GM20000 (cell line): ENCODE measurements at regions not wholly inside any gene's neighbourhood (a gene's known extent, or its start where the extent isn't known, plus 50 kb on each side); places are given as distances from the start of the nearest gene placed in this dataset.
A peak's percentile ranks its signal among the peaks of the same experiment; 100 is the strongest.

Experiments used
- DNase-seq: peaks from one replicate; pipeline ENCODE4 v3.0.0; 2012; ENCODE audit warnings: low spot score
- TF ChIP-seq, protein P1 (sequence below): IDR thresholded peaks from 2 replicates; pipeline ENCODE4 v1.5.1; 2012; ENCODE audit warnings: mild to moderate bottlenecking, control low read depth; ENCODE audit errors: extremely low read depth, missing control alignments

DNA sequence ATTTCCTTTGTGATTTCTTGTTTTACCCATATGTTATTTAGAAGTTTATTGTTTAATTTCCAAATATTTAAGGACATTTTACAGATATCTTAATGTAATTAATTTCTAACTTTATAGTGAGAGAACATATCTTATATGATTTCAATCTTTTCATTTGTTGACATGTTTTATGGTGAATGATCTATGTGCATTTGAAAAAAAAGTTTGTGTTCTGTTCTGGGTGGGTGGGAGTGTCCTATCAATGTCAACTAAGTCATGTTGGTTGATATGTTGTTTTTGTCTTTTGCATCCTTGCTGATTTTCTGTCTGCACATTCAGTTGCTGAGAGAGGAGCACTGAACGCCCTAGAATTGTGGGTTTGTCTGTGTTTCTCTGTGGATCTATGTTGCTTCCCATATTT lies 50.3 kb upstream of the CBFA2T3 start:
- TF ChIP-seq, protein P1, sequence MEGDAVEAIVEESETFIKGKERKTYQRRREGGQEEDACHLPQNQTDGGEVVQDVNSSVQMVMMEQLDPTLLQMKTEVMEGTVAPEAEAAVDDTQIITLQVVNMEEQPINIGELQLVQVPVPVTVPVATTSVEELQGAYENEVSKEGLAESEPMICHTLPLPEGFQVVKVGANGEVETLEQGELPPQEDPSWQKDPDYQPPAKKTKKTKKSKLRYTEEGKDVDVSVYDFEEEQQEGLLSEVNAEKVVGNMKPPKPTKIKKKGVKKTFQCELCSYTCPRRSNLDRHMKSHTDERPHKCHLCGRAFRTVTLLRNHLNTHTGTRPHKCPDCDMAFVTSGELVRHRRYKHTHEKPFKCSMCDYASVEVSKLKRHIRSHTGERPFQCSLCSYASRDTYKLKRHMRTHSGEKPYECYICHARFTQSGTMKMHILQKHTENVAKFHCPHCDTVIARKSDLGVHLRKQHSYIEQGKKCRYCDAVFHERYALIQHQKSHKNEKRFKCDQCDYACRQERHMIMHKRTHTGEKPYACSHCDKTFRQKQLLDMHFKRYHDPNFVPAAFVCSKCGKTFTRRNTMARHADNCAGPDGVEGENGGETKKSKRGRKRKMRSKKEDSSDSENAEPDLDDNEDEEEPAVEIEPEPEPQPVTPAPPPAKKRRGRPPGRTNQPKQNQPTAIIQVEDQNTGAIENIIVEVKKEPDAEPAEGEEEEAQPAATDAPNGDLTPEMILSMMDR = no peak
- DNase-seq = no peak

DNA sequence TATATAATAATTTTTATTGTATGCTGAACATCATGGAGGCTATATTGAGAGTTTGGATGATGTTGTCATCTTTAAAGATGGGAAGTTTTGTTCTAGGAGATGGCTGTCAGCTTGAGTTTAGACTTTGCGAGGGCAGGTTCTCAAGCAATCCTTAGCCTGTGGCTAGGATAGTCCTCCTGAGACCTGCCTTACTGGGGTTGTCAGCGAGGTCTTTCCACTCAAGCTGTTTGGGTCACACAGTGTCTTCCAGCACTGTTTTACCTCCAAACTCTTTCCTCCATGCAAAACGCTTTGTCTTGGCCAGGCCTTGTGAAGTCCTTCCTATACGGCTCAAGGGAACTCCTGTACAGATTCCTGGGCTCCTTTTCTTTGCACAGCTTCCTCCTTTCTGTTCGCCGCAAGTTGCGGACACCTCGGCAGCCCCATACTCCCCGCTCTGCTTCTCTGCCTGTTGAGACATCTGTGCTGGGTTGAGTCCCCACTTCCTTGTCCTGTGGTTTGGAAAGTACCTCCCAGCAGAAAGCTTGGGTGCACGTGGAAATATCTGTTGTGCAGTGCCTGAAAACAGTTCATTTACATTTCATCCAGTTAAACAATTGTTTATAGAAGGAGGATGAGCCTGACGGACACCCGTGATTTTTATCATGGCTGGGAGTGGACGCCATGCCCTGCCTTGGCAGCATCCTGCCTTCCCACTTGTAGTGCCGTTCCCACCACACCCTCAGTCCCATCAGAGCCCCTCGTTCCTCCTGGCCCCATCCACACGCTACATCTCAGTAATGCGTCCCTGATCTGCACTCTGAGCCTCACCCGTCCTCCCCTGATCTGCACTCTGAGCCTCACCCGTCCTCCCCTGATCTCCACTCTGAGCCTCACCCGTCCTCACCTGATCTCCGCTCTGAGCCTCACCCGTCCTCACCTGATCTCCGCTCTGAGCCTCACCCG lies 55.0 kb upstream of the CBFA2T3 start:
- TF ChIP-seq, protein P1 = no peak
- peak; percentile 84 for DNase-seq

DNA sequence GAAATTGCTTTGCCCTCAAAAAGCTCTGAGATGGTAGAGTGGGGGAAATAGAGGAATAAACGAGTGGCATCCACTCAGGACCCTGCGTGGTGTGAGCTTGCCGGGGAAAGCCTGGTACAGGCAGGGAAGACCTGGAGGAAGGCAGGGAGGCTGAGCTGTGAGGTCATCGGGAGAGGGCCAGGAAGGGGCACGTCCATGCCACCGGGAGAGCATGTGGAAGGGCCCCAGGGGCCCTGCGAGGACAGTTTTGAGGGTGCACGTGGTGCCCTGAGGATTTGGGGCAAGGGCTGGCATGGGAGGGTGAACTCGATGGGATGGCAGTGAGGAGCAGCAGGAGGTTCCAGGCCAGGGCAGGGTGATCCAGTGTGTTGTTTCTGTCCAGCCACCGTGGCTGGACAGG lies 56.3 kb upstream of the CBFA2T3 start:
- no peak for DNase-seq
- TF ChIP-seq, protein P1 = no peak

DNA sequence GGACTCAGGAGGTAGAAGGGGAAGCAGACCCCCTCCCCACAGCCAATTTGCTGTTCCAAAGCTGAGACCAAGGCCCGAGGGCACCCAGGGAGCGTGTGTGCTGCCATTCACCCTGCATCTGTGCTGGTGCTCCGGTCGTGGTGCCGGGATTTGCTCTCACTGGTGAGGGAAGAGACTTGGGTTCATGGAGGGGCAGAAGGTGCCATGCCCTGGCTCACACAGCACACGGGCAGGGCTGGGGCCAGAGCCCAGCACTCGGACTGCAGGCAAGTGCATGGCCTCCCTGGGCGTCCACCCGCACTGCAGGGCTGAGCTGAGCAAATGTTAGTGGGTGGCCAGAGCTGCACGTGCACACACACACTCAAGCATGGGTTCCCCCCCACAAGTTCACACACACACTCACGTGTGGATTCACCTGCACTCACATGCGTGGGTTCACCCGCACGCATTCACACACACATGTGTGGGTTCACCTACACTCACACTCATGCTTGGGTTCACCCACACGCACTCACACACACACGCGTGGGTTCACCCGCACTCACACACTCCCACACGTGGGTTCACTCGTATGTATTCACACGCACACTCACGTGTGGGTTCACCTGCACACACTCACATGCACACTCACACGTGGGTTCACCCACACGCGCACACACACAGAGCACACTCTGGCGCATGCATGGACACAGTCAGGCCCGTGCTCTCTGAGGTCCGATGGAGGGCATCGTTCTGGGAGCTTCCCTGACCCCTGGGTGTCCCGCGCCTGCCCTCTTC lies 57.0 kb upstream of the CBFA2T3 start:
- TF ChIP-seq, protein P1 = no peak
- DNase-seq = no peak

DNA sequence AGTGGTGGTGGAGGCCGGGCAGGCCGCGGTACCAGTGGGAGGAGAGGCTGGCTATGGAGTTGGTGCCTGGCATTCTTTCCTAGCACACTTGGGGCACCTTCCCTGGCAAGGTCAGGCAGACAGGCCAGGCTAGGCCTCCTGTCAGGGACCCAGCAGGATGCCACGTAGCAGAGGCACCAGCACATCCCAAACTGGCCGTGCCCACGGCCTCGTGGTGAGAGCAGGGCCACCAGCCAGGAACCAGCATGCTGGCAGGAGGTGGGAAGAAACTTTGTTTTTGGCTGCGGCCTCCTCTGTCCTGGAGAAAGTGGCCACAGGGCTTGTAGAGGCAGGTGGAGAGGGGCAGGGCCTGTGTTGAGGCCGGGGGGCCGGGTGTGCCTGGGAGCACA lies 57.6 kb upstream of the CBFA2T3 start:
- no peak for DNase-seq
- TF ChIP-seq, protein P1 = no peak

DNA sequence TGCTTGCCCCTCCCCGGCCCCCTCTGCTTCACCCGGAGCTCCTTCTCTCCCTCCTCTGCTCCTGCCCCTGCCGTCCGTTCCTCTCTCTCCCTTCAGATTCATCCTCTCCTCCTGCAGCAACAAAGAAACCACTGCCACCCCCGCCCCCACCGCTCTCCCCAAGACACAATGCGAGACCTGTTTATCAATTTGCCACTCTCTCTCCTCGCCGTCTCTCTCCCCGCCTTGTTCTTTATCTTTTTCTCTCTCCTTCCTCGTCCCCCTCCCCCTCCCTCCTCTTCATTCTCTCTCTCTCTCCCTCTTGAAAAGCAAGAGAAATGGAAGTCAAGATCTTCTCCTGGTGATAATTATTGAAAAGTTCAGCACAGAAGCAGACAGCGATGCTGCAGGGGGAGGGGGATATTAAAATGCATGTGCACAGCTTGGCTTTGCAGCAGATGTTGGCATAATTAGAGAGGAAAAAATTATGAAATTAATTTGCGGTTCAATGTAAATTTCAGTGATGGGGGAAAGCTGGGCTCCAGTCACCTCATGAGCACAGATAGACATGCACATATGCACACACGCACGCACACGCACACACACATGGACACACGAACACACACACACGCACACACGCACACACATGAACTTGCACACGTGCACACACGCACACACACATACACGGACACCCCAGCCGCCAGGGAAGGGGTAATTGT lies 58.1 kb upstream of the CBFA2T3 start:
- TF ChIP-seq, protein P1 = no peak
- no peak for DNase-seq
